ENCODE measurements at regions not wholly inside any gene's neighbourhood (a gene's known extent, or its start where the extent isn't known, plus 50 kb on each side); places are given as distances from the start of the nearest gene placed in this dataset.

- Histone ChIP-seq H3K79me2 (ENCODE audit: insufficient read depth, low read length) (no peaks in the 10 kb centered on the region), H3K9ac (ENCODE audit: low read length) (no peak overlapping the region), H3K36me3 (ENCODE audit: low read length) (no peaks in the 10 kb centered on the region), H3K9me3 (ENCODE audit: insufficient read depth, low read length) (no peaks in the 10 kb centered on the region), H3K9me2 (replicated peaks; ENCODE audit: insufficient read depth, low read length) (no peaks in the 10 kb centered on the region), H2AFZ (ENCODE audit: low read depth, low read length, severe bottlenecking) (no peak overlapping the region), H3K27me3 (ENCODE audit: low read length) (no peaks in the 10 kb centered on the region), H3K4me3 (ENCODE audit: insufficient read depth, low read length, poor library complexity, severe bottlenecking) (no peak overlapping the region), H3K4me2 (ENCODE audit: low read depth, low read length, poor library complexity, severe bottlenecking) (no peak overlapping the region), H3K27ac (ENCODE audit: low read depth, low read length) (no peak overlapping the region), H4K20me1 (ENCODE audit: low read depth, low read length) (no peaks in the 10 kb centered on the region), H3F3A (ENCODE audit: insufficient read depth) (no peaks in the 10 kb centered on the region)
- TF ChIP-seq EZH2phosphoT487 (conservative IDR thresholded peaks at IDR 0.05; ENCODE audit: low read length), result no peak
- no peak for TF ChIP-seq CTCF (IDR thresholded peaks at IDR 0.05; ENCODE audit: insufficient read depth, low read length, poor library complexity, severe bottlenecking)
Observed at GRCh38 chr4:66095065-66095464, 424.8 kb upstream of the EPHA5 start.

DNA sequence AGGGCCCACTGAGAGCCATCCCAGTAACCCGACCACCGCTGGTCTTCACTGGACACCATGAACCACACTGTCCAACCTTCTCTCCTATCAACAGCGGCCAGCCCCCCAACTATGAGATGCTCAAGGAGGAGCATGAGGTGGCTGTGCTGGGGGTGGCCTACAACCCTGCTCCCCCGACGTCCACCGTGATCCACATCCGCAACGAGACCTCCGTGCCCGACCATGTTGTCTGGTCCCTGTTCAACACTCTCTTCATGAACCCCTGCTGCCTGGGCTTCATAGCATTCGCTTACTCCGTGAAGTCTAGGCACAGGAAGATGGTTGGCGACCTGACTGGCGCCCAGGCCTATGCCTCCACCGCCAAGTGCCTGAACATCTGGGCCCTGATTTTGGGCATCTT, 423.8 kb upstream of the EPHA5 start:
- TF ChIP-seq CTCF (IDR thresholded peaks at IDR 0.05; ENCODE audit: insufficient read depth, low read length, poor library complexity, severe bottlenecking), result no peak
- TF ChIP-seq EZH2phosphoT487 (conservative IDR thresholded peaks at IDR 0.05; ENCODE audit: low read length), result no peak
- Histone ChIP-seq H3K9ac (ENCODE audit: low read length) (no peak overlapping the region), H3K27me3 (ENCODE audit: low read length) (no peaks in the 10 kb centered on the region), H3K79me2 (ENCODE audit: insufficient read depth, low read length) (no peaks in the 10 kb centered on the region), H3K36me3 (ENCODE audit: low read length) (no peaks in the 10 kb centered on the region), H3K4me3 (ENCODE audit: insufficient read depth, low read length, poor library complexity, severe bottlenecking) (no peak overlapping the region), H2AFZ (ENCODE audit: low read depth, low read length, severe bottlenecking) (no peak overlapping the region), H3F3A (ENCODE audit: insufficient read depth) (no peaks in the 10 kb centered on the region), H3K27ac (ENCODE audit: low read depth, low read length) (no peak overlapping the region), H3K9me2 (replicated peaks; ENCODE audit: insufficient read depth, low read length) (no peaks in the 10 kb centered on the region), H3K9me3 (ENCODE audit: insufficient read depth, low read length) (no peaks in the 10 kb centered on the region), H4K20me1 (ENCODE audit: low read depth, low read length) (no peaks in the 10 kb centered on the region), H3K4me2 (ENCODE audit: low read depth, low read length, poor library complexity, severe bottlenecking) (no peak overlapping the region)

DNA sequence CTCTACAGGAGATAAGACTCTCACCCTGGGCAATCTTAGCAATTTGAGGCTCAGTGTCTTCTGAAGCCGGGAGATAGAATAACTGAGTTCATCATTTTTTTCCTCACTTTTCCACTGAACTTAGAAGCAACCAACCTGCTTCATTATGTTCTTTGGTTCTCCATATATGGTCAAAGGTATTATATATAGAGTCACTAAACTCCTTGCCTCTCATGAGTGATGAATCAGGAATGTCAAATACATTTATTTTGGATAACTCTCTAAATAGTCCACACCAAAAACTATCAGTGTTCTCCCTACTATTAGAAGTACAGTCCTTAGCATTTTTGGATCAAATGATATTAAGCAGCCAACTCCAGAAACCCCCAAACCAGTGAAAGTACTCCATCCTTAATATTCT, 421.5 kb upstream of the EPHA5 start:
- H3K9me2 ChIP-seq (replicated peaks; ENCODE audit: insufficient read depth, low read length), result no peaks in the 10 kb centered on the region
- H3K4me2 ChIP-seq (ENCODE audit: low read depth, low read length, poor library complexity, severe bottlenecking), result no peak overlapping the region
- H3K4me3 ChIP-seq (ENCODE audit: insufficient read depth, low read length, poor library complexity, severe bottlenecking), result no peak overlapping the region
- H3K36me3 ChIP-seq (ENCODE audit: low read length), result no peaks in the 10 kb centered on the region
- H3K9me3 ChIP-seq (ENCODE audit: insufficient read depth, low read length), result no peaks in the 10 kb centered on the region
- no peak overlapping the region for H2AFZ ChIP-seq (ENCODE audit: low read depth, low read length, severe bottlenecking)
- H3K9ac ChIP-seq (ENCODE audit: low read length), result no peak overlapping the region
- no peak overlapping the region for H3K27ac ChIP-seq (ENCODE audit: low read depth, low read length)
- H3K79me2 ChIP-seq (ENCODE audit: insufficient read depth, low read length), result no peaks in the 10 kb centered on the region
- H4K20me1 ChIP-seq (ENCODE audit: low read depth, low read length), result no peaks in the 10 kb centered on the region
- no peaks in the 10 kb centered on the region for H3K27me3 ChIP-seq (ENCODE audit: low read length)
- H3F3A ChIP-seq (ENCODE audit: insufficient read depth), result no peaks in the 10 kb centered on the region
- TF ChIP-seq EZH2phosphoT487 (conservative IDR thresholded peaks at IDR 0.05; ENCODE audit: low read length) (no peak), CTCF (IDR thresholded peaks at IDR 0.05; ENCODE audit: insufficient read depth, low read length, poor library complexity, severe bottlenecking) (no peak)

DNA sequence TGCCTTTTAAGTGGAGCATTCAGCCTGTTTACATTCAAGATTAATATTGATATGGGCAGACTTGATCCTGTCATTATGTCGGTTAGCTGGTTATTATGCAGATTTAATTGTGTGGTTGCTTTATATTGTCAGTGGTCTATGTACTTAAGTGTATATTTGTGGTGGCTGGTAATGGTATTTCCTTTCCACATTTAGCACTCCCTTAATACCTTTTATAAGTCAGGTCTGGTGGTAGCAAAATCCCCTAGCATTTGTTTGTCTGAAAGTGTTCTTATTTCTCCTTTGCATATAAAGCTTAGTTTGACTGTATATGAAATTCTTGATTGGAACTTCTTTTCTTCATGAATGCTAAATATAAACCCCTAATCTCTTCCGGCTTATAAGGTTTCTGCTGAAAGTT, 403.7 kb upstream of the EPHA5 start:
- TF ChIP-seq EZH2phosphoT487 (conservative IDR thresholded peaks at IDR 0.05; ENCODE audit: low read length), result no peak
- TF ChIP-seq CTCF (IDR thresholded peaks at IDR 0.05; ENCODE audit: insufficient read depth, low read length, poor library complexity, severe bottlenecking), result no peak
- no peaks in the 10 kb centered on the region for H3K9me3 ChIP-seq (ENCODE audit: insufficient read depth, low read length)
- H3K4me2 ChIP-seq (ENCODE audit: low read depth, low read length, poor library complexity, severe bottlenecking), result no peak overlapping the region
- H4K20me1 ChIP-seq (ENCODE audit: low read depth, low read length), result no peaks in the 10 kb centered on the region
- H3F3A ChIP-seq (ENCODE audit: insufficient read depth), result no peaks in the 10 kb centered on the region
- no peaks in the 10 kb centered on the region for H3K36me3 ChIP-seq (ENCODE audit: low read length)
- H3K27ac ChIP-seq (ENCODE audit: low read depth, low read length), result no peak overlapping the region
- H3K9ac ChIP-seq (ENCODE audit: low read length), result no peak overlapping the region
- no peaks in the 10 kb centered on the region for H3K27me3 ChIP-seq (ENCODE audit: low read length)
- H3K4me3 ChIP-seq (ENCODE audit: insufficient read depth, low read length, poor library complexity, severe bottlenecking), result no peak overlapping the region
- H3K79me2 ChIP-seq (ENCODE audit: insufficient read depth, low read length), result no peaks in the 10 kb centered on the region
- no peak overlapping the region for H2AFZ ChIP-seq (ENCODE audit: low read depth, low read length, severe bottlenecking)
- H3K9me2 ChIP-seq (replicated peaks; ENCODE audit: insufficient read depth, low read length), result no peaks in the 10 kb centered on the region

All from SU-DHL-6 (cell line).